ENCODE measurements at regions not wholly inside any gene's neighbourhood (a gene's known extent, or its start where the extent isn't known, plus 50 kb on each side); places are given as distances from the start of the nearest gene placed in this dataset.

- no peak overlapping the region for H3K18ac ChIP-seq (ENCODE audit: low read length)
- no peak overlapping the region for H4K8ac ChIP-seq (ENCODE audit: low read depth, low read length)
- H3K4ac ChIP-seq (ENCODE audit: low read depth, low read length), result no peak overlapping the region
- H2BK120ac ChIP-seq (ENCODE audit: insufficient read depth, low read length, poor library complexity), result no peak overlapping the region
- no peaks in the 10 kb centered on the region for H3K79me2 ChIP-seq (ENCODE audit: control insufficient read depth, insufficient read depth, low read length, poor library complexity)
- H3K9ac ChIP-seq (ENCODE audit: low read length), result no peak overlapping the region
- no peak overlapping the region for H3K14ac ChIP-seq (ENCODE audit: low read length)
- no peak overlapping the region for H4K12ac ChIP-seq (ENCODE audit: low read depth, low read length)
- no peak overlapping the region for H2AFZ ChIP-seq (ENCODE audit: insufficient read depth, low read length, poor library complexity)
- no peak overlapping the region for H3K23ac ChIP-seq (ENCODE audit: low read length)
- no peak for DNase-seq
- H3K4me1 ChIP-seq (ENCODE audit: control insufficient read depth in 1 of 2, insufficient read depth in 2 of 2, low read length in 2 of 2), result no peaks in the 10 kb centered on the region
- H3K4me2 ChIP-seq (ENCODE audit: low read length), result no peak overlapping the region
- no peaks in the 10 kb centered on the region for H3K79me1 ChIP-seq (ENCODE audit: low read length)
- no peak overlapping the region for H3K4me3 ChIP-seq (ENCODE audit: low read depth, low read length)
- no peak overlapping the region for H4K91ac ChIP-seq (ENCODE audit: low read depth, low read length)
- H2BK5ac ChIP-seq (ENCODE audit: low read depth, low read length, poor library complexity), result no peak overlapping the region
- H3K9me3 ChIP-seq (ENCODE audit: insufficient read depth, low read depth, low read length), result no peaks in the 10 kb centered on the region
- H3K27ac ChIP-seq (ENCODE audit: low read depth, low read length), result no peak overlapping the region
- no peak overlapping the region for H2AK5ac ChIP-seq (ENCODE audit: low read length)
- H3K36me3 ChIP-seq (ENCODE audit: control insufficient read depth in 1 of 2, insufficient read depth in 2 of 2, low read length in 2 of 2), result no peaks in the 10 kb centered on the region
- no peak overlapping the region for H2BK12ac ChIP-seq (ENCODE audit: low read length)
- no peaks in the 10 kb centered on the region for H3K27me3 ChIP-seq (ENCODE audit: insufficient read depth, low read length)
- no CpG with 5 or more reads among the region's 4 CpGs for WGBS (ENCODE audit: extremely low coverage, insufficient coverage, insufficient read length)
These were observed 123.2 kb downstream of the LMO3 start for GRCh38 chr12:16482726-16483125.

- H3K9me3 ChIP-seq (ENCODE audit: insufficient read depth, low read depth, low read length), result no peaks in the 10 kb centered on the region
- no peak overlapping the region for H2AK5ac ChIP-seq (ENCODE audit: low read length)
- no peak overlapping the region for H3K14ac ChIP-seq (ENCODE audit: low read length)
- H3K4ac ChIP-seq (ENCODE audit: low read depth, low read length), result no peak overlapping the region
- H3K36me3 ChIP-seq (ENCODE audit: control insufficient read depth in 1 of 2, insufficient read depth in 2 of 2, low read length in 2 of 2), result no peaks in the 10 kb centered on the region
- no peak overlapping the region for H4K12ac ChIP-seq (ENCODE audit: low read depth, low read length)
- H3K4me1 ChIP-seq (ENCODE audit: control insufficient read depth in 1 of 2, insufficient read depth in 2 of 2, low read length in 2 of 2), result no peaks in the 10 kb centered on the region
- DNase-seq, result no peak
- no peak overlapping the region for H2BK5ac ChIP-seq (ENCODE audit: low read depth, low read length, poor library complexity)
- H3K27ac ChIP-seq (ENCODE audit: low read depth, low read length), result no peak overlapping the region
- H3K79me2 ChIP-seq (ENCODE audit: control insufficient read depth, insufficient read depth, low read length, poor library complexity), result no peaks in the 10 kb centered on the region
- H2BK12ac ChIP-seq (ENCODE audit: low read length), result no peak overlapping the region
- H4K8ac ChIP-seq (ENCODE audit: low read depth, low read length), result no peak overlapping the region
- H3K18ac ChIP-seq (ENCODE audit: low read length), result no peak overlapping the region
- H3K9ac ChIP-seq (ENCODE audit: low read length), result no peak overlapping the region
- H2BK120ac ChIP-seq (ENCODE audit: insufficient read depth, low read length, poor library complexity), result no peak overlapping the region
- WGBS (ENCODE audit: extremely low coverage, insufficient coverage, insufficient read length), result no CpG with 5 or more reads among the region's 4 CpGs
- H3K4me2 ChIP-seq (ENCODE audit: low read length), result no peak overlapping the region
- no peak overlapping the region for H3K23ac ChIP-seq (ENCODE audit: low read length)
- H4K91ac ChIP-seq (ENCODE audit: low read depth, low read length), result no peak overlapping the region
- H3K27me3 ChIP-seq (ENCODE audit: insufficient read depth, low read length), result no peaks in the 10 kb centered on the region
- no peak overlapping the region for H2AFZ ChIP-seq (ENCODE audit: insufficient read depth, low read length, poor library complexity)
- no peaks in the 10 kb centered on the region for H3K79me1 ChIP-seq (ENCODE audit: low read length)
- no peak overlapping the region for H3K4me3 ChIP-seq (ENCODE audit: low read depth, low read length)
These were observed 113.7 kb downstream of the LMO3 start for GRCh38 chr12:16492240-16492639.

GRCh38 chr12:16492820-16493797 is 112.9 kb downstream of the LMO3 start:
- H3K4me3 ChIP-seq (ENCODE audit: low read depth, low read length), result no peak overlapping the region
- no peaks in the 10 kb centered on the region for H3K27me3 ChIP-seq (ENCODE audit: insufficient read depth, low read length)
- no peak overlapping the region for H3K14ac ChIP-seq (ENCODE audit: low read length)
- no peak overlapping the region for H2BK5ac ChIP-seq (ENCODE audit: low read depth, low read length, poor library complexity)
- no peak overlapping the region for H3K23ac ChIP-seq (ENCODE audit: low read length)
- no peak overlapping the region for H3K9ac ChIP-seq (ENCODE audit: low read length)
- H3K4me2 ChIP-seq (ENCODE audit: low read length), result no peak overlapping the region
- H2BK120ac ChIP-seq (ENCODE audit: insufficient read depth, low read length, poor library complexity), result no peak overlapping the region
- WGBS (ENCODE audit: extremely low coverage, insufficient coverage, insufficient read length), result no CpG with 5 or more reads among the region's 4 CpGs
- no peak overlapping the region for H4K8ac ChIP-seq (ENCODE audit: low read depth, low read length)
- no peaks in the 10 kb centered on the region for H3K9me3 ChIP-seq (ENCODE audit: insufficient read depth, low read depth, low read length)
- H4K12ac ChIP-seq (ENCODE audit: low read depth, low read length), result no peak overlapping the region
- no peak overlapping the region for H3K4ac ChIP-seq (ENCODE audit: low read depth, low read length)
- DNase-seq, result no peak
- no peak overlapping the region for H2AK5ac ChIP-seq (ENCODE audit: low read length)
- no peaks in the 10 kb centered on the region for H3K79me1 ChIP-seq (ENCODE audit: low read length)
- H2BK12ac ChIP-seq (ENCODE audit: low read length), result no peak overlapping the region
- H2AFZ ChIP-seq (ENCODE audit: insufficient read depth, low read length, poor library complexity), result no peak overlapping the region
- H4K91ac ChIP-seq (ENCODE audit: low read depth, low read length), result no peak overlapping the region
- H3K4me1 ChIP-seq (ENCODE audit: control insufficient read depth in 1 of 2, insufficient read depth in 2 of 2, low read length in 2 of 2), result no peaks in the 10 kb centered on the region
- H3K18ac ChIP-seq (ENCODE audit: low read length), result no peak overlapping the region
- H3K79me2 ChIP-seq (ENCODE audit: control insufficient read depth, insufficient read depth, low read length, poor library complexity), result no peaks in the 10 kb centered on the region
- H3K27ac ChIP-seq (ENCODE audit: low read depth, low read length), result no peak overlapping the region
- H3K36me3 ChIP-seq (ENCODE audit: control insufficient read depth in 1 of 2, insufficient read depth in 2 of 2, low read length in 2 of 2), result no peaks in the 10 kb centered on the region

GRCh38 chr12:16495196-16495595 is 110.8 kb downstream of the LMO3 start:
- H4K91ac ChIP-seq (ENCODE audit: low read depth, low read length), result no peak overlapping the region
- H3K27me3 ChIP-seq (ENCODE audit: insufficient read depth, low read length), result no peaks in the 10 kb centered on the region
- H2AK5ac ChIP-seq (ENCODE audit: low read length), result no peak overlapping the region
- no peak overlapping the region for H3K27ac ChIP-seq (ENCODE audit: low read depth, low read length)
- H3K79me1 ChIP-seq (ENCODE audit: low read length), result no peaks in the 10 kb centered on the region
- no peaks in the 10 kb centered on the region for H3K4me1 ChIP-seq (ENCODE audit: control insufficient read depth in 1 of 2, insufficient read depth in 2 of 2, low read length in 2 of 2)
- no peaks in the 10 kb centered on the region for H3K79me2 ChIP-seq (ENCODE audit: control insufficient read depth, insufficient read depth, low read length, poor library complexity)
- H3K9me3 ChIP-seq (ENCODE audit: insufficient read depth, low read depth, low read length), result no peaks in the 10 kb centered on the region
- H3K4ac ChIP-seq (ENCODE audit: low read depth, low read length), result no peak overlapping the region
- H3K36me3 ChIP-seq (ENCODE audit: control insufficient read depth in 1 of 2, insufficient read depth in 2 of 2, low read length in 2 of 2), result no peaks in the 10 kb centered on the region
- H2BK5ac ChIP-seq (ENCODE audit: low read depth, low read length, poor library complexity), result no peak overlapping the region
- no peak overlapping the region for H3K18ac ChIP-seq (ENCODE audit: low read length)
- H3K4me2 ChIP-seq (ENCODE audit: low read length), result no peak overlapping the region
- H4K12ac ChIP-seq (ENCODE audit: low read depth, low read length), result no peak overlapping the region
- H3K23ac ChIP-seq (ENCODE audit: low read length), result no peak overlapping the region
- H2AFZ ChIP-seq (ENCODE audit: insufficient read depth, low read length, poor library complexity), result no peak overlapping the region
- no peak overlapping the region for H2BK120ac ChIP-seq (ENCODE audit: insufficient read depth, low read length, poor library complexity)
- H3K9ac ChIP-seq (ENCODE audit: low read length), result no peak overlapping the region
- WGBS (ENCODE audit: extremely low coverage, insufficient coverage, insufficient read length), result no CpG with 5 or more reads among the region's 1 CpG
- no peak overlapping the region for H3K14ac ChIP-seq (ENCODE audit: low read length)
- no peak overlapping the region for H4K8ac ChIP-seq (ENCODE audit: low read depth, low read length)
- H3K4me3 ChIP-seq (ENCODE audit: low read depth, low read length), result no peak overlapping the region
- no peak for DNase-seq
- no peak overlapping the region for H2BK12ac ChIP-seq (ENCODE audit: low read length)

Measured in trophoblast cell (in vitro differentiated cells and primary cell).